CD14-positive monocyte (primary cell): ENCODE measurements at regions not wholly inside any gene's neighbourhood (a gene's known extent, or its start where the extent isn't known, plus 50 kb on each side); places are given as distances from the start of the nearest gene placed in this dataset.

Experiments
- DNase-seq, 3 donors: peaks; one replicate each; pipeline ENCODE4 v3.0.0-alpha.2; 2011 to 2022
- H2AFZ ChIP-seq: 2 replicates; pipeline ENCODE4 v1.6.0; 2012; ENCODE audit warnings: mild to moderate bottlenecking, low read depth, low read length, inconsistent platforms; ENCODE audit not compliant: insufficient read depth, poor library complexity, severe bottlenecking
- H3K27ac ChIP-seq, 2 donors: 1 replicate in 1 of 2; 2 replicates in 1 of 2; pipeline ENCODE4 v1.5.1; 2012 to 2013; ENCODE audit warnings: low read length in 2 of 2, control low read depth in 1 of 2, inconsistent platforms in 1 of 2, low read depth in 1 of 2, mild to moderate bottlenecking in 1 of 2
- H3K27me3 ChIP-seq, 2 donors: one replicate each; pipeline versions ENCODE4 v1.6.0 to v1.6.1; 2011 to 2013; ENCODE audit warnings: low read length in 2 of 2; ENCODE audit not compliant: control insufficient read depth in 2 of 2, insufficient read depth in 2 of 2
- H3K36me3 ChIP-seq, 2 donors: replicated peaks in 1 of 2; 1 replicate in 1 of 2; 2 replicates in 1 of 2; pipeline versions ENCODE4 v1.5.1 to v1.6.1; 2012 to 2013; ENCODE audit warnings: low read length in 2 of 2, control low read depth in 1 of 2, inconsistent platforms in 1 of 2, mild to moderate bottlenecking in 1 of 2; ENCODE audit not compliant: insufficient read depth in 2 of 2, control insufficient read depth in 1 of 2
- H3K4me1 ChIP-seq, 2 donors: 1 replicate in 1 of 2; 2 replicates in 1 of 2; pipeline versions ENCODE4 v1.5.1 to v1.6.1; 2012 to 2013; ENCODE audit warnings: low read length in 2 of 2, control low read depth in 1 of 2, inconsistent platforms in 1 of 2, mild to moderate bottlenecking in 1 of 2, moderate library complexity in 1 of 2; ENCODE audit not compliant: insufficient read depth in 2 of 2, control insufficient read depth in 1 of 2
- H3K4me2 ChIP-seq: replicated peaks from 2 replicates; pipeline ENCODE3; 2012; ENCODE audit warnings: low read length, moderate library complexity, mild to moderate bottlenecking; ENCODE audit not compliant: poor library complexity, severe bottlenecking; ENCODE audit errors: extremely low read depth
- H3K4me3 ChIP-seq, 3 experiments: fragments of 200-600 bp in 1 of 3; sonication (generic) in 1 of 3; replicated peaks in 1 of 3; 1 replicate in 2 of 3; 2 replicates in 1 of 3; pipeline ENCODE4 v1.5.1; 2011 to 2013; ENCODE audit warnings: low read length in 3 of 3, mild to moderate bottlenecking in 3 of 3, control low read depth in 2 of 3, low read depth in 2 of 3, inconsistent platforms in 1 of 3, moderate library complexity in 1 of 3
- H3K79me2 ChIP-seq: 2 replicates; pipeline ENCODE4 v1.6.0; 2012; ENCODE audit warnings: mild to moderate bottlenecking, control low read depth, inconsistent platforms, low read length, moderate library complexity; ENCODE audit not compliant: insufficient read depth
- H3K9ac ChIP-seq: 2 replicates; pipeline ENCODE4 v1.6.0; 2017; ENCODE audit warnings: low read length, mild to moderate bottlenecking; ENCODE audit not compliant: insufficient read depth, poor library complexity, severe bottlenecking
- H3K9me3 ChIP-seq, 2 donors: replicated peaks in 1 of 2; 1 replicate in 1 of 2; 2 replicates in 1 of 2; pipeline versions ENCODE4 v1.5.1 to v1.6.1; 2012 to 2013; ENCODE audit warnings: low read length in 2 of 2, control low read depth in 1 of 2; ENCODE audit not compliant: control insufficient read depth in 1 of 2, insufficient read depth in 1 of 2
- H4K20me1 ChIP-seq: 2 replicates; pipeline ENCODE4 v1.6.0; 2012; ENCODE audit warnings: mild to moderate bottlenecking, low read length, control low read depth, moderate library complexity; ENCODE audit not compliant: insufficient read depth
- H3K27ac Mint-ChIP-seq, 7 donors: one replicate each; pipeline ENCODE4 v1.8.0; 2020; ENCODE audit warnings: mild to moderate bottlenecking in 7 of 7, mixed read lengths in 7 of 7, moderate library complexity in 6 of 7, inconsistent platforms in 2 of 7
- H3K27me3 Mint-ChIP-seq, 3 donors: one replicate each; pipeline ENCODE4 v1.8.0; 2021 to 2022; ENCODE audit warnings: low read depth in 3 of 3, mild to moderate bottlenecking in 3 of 3, mixed read lengths in 3 of 3, moderate library complexity in 3 of 3, inconsistent platforms in 1 of 3
- H3K36me3 Mint-ChIP-seq, 2 donors: one replicate each; pipeline ENCODE4 v1.8.0; 2020; ENCODE audit warnings: mixed read lengths in 2 of 2, inconsistent platforms in 1 of 2, mild to moderate bottlenecking in 1 of 2
- H3K4me1 Mint-ChIP-seq: one replicate; pipeline ENCODE4 v1.8.0; 2020; ENCODE audit warnings: mild to moderate bottlenecking, mixed read lengths
- H3K4me3 Mint-ChIP-seq, 2 donors: one replicate each; pipeline ENCODE4 v1.8.0; 2020; ENCODE audit warnings: mild to moderate bottlenecking in 2 of 2, mixed read lengths in 2 of 2, moderate library complexity in 1 of 2
- H3K9me3 Mint-ChIP-seq, 7 donors: one replicate each; pipeline ENCODE4 v1.8.0; 2020 to 2022; ENCODE audit warnings: mixed read lengths in 7 of 7, mild to moderate bottlenecking in 6 of 7, moderate library complexity in 6 of 7, inconsistent platforms in 2 of 7
- CTCF ChIP-seq: fragments of 200-600 bp; IDR thresholded peaks from one replicate; pipeline ENCODE4 v1.8.0; 2022; ENCODE audit warnings: antibody characterized with exemption, mild to moderate bottlenecking
- WGBS: methylation state at CpG from one replicate; pipeline ENCODE4 v1.1.5; 2013; ENCODE audit warnings: missing lambda C conversion rate; ENCODE audit not compliant: insufficient coverage; 5-methylcytosine and 5-hydroxymethylcytosine counted together
- intact Hi-C, 2 donors: fragments of 100-400 bp; cut with micrococcal nuclease; formaldehyde crosslinking; loops; one replicate each; pipeline versions ENCODE4 v1.15.0 to v1.15.1; 2023

- Histone ChIP-seq H3K9ac (no peak overlapping the region), H3K4me2 (no peak overlapping the region), H2AFZ (no peak overlapping the region), H3K27me3 (no peaks in the 10 kb centered on the region), H3K4me1 (no peaks in the 10 kb centered on the region), H3K79me2 (no peaks in the 10 kb centered on the region), H4K20me1 (no peaks in the 10 kb centered on the region), H3K9me3 (peaks cover 13 to 14% of the 10 kb centered on the region in 2 donors), H3K36me3 (no peaks in the 10 kb centered on the region), H3K27ac (no peak overlapping the region), H3K4me3 (no peak overlapping the region)
- peaks cover 3 to 19% (median 9%) of the 10 kb centered on the region in 7 donors for H3K9me3 Mint-ChIP-seq
- H3K36me3 Mint-ChIP-seq = no peaks in the 10 kb centered on the region
- no peak for TF ChIP-seq CTCF
- peaks cover 0 to 2% (median 0%) of the 10 kb centered on the region in 3 donors for H3K27me3 Mint-ChIP-seq
- DNase-seq = no peak
- H3K4me3 Mint-ChIP-seq = no peak overlapping the region
- WGBS = 93% methylated on average over 5 of the region's 6 CpGs
- intact Hi-C loops = no loop called here
- H3K4me1 Mint-ChIP-seq = no peaks in the 10 kb centered on the region
- no peak overlapping the region for H3K27ac Mint-ChIP-seq
These were observed 446.3 kb upstream of the GNPDA2 start for GRCh38 chr4:45172636-45173035.

- Histone ChIP-seq H4K20me1 (no peaks in the 10 kb centered on the region), H3K4me2 (no peak overlapping the region), H3K4me1 (no peaks in the 10 kb centered on the region), H3K4me3 (no peak overlapping the region), H3K9me3 (peaks cover 0 to 5% of the 10 kb centered on the region in 2 donors), H3K36me3 (no peaks in the 10 kb centered on the region), H3K79me2 (no peaks in the 10 kb centered on the region), H3K9ac (no peak overlapping the region), H3K27me3 (no peaks in the 10 kb centered on the region), H3K27ac (no peak overlapping the region), H2AFZ (no peak overlapping the region)
- Mint-ChIP-seq H3K36me3 (no peaks in the 10 kb centered on the region), H3K9me3 (peaks cover 0 to 4% (median 0%) of the 10 kb centered on the region in 7 donors), H3K4me1 (no peaks in the 10 kb centered on the region), H3K4me3 (no peak overlapping the region), H3K27me3 (no peaks in the 10 kb centered on the region), H3K27ac (no peak overlapping the region)
- no CpG with 5 or more reads among the region's 3 CpGs for WGBS
- DNase-seq = no peak
- intact Hi-C loops = no loop called here
- TF ChIP-seq CTCF = no peak
These were observed 434.6 kb upstream of the GNPDA2 start for GRCh38 chr4:45160951-45161350.
